Keratinocyte (primary cell): ENCODE measurements at regions not wholly inside any gene's neighbourhood (a gene's known extent, or its start where the extent isn't known, plus 50 kb on each side); places are given as distances from the start of the nearest gene placed in this dataset.

Experiments
- DNase-seq: peaks from one replicate; pipeline ENCODE4 v3.0.0-alpha.2; 2011; ENCODE audit warnings: low read depth, missing footprints, low spot score
- FAIRE-seq: peaks from 2 replicates; lab custom pipeline; 2011; peaks lifted over from hg19 to GRCh38; lab: Jason Lieb, UNC
- H2AFZ ChIP-seq: 2 replicates; pipeline ENCODE4 v1.6.0; 2012; ENCODE audit warnings: low read length, control low read depth, inconsistent platforms; ENCODE audit not compliant: control insufficient read depth
- H3K27ac ChIP-seq: 2 replicates; pipeline ENCODE4 v1.5.1; 2011; ENCODE audit warnings: low read length; ENCODE audit not compliant: control insufficient read depth, insufficient read depth
- H3K27me3 ChIP-seq: 3 replicates; pipeline ENCODE4 v1.6.0; 2011; ENCODE audit warnings: low read length; ENCODE audit not compliant: control insufficient read depth, insufficient read depth; ENCODE audit errors: extremely low read depth
- H3K36me3 ChIP-seq, 2 experiments: 2 replicates in 1 of 2; 3 replicates in 1 of 2; pipeline ENCODE4 v1.5.1; 2011; ENCODE audit warnings: low read length in 2 of 2, mild to moderate bottlenecking in 1 of 2; ENCODE audit not compliant: control insufficient read depth in 2 of 2, insufficient read depth in 2 of 2; ENCODE audit errors: extremely low read depth in 1 of 2
- H3K4me1 ChIP-seq: 3 replicates; pipeline ENCODE4 v1.5.1; 2011; ENCODE audit warnings: low read length; ENCODE audit not compliant: control insufficient read depth, insufficient read depth; ENCODE audit errors: extremely low read depth
- H3K4me2 ChIP-seq: 3 replicates; pipeline ENCODE4 v1.6.0; 2011; ENCODE audit warnings: low read depth, low read length; ENCODE audit not compliant: control insufficient read depth, insufficient read depth; ENCODE audit errors: extremely low read depth
- H3K4me3 ChIP-seq, 3 experiments: fragments of 200-600 bp in 1 of 3; sonication (generic) in 1 of 3; 2 replicates in 2 of 3; 3 replicates in 1 of 3; pipeline ENCODE4 v1.5.1; 2011 to 2016; ENCODE audit warnings: low read length in 3 of 3, mild to moderate bottlenecking in 3 of 3, control low read depth in 2 of 3, inconsistent platforms in 1 of 3, low read depth in 1 of 3, mixed read lengths in 1 of 3, mixed run types in 1 of 3, moderate library complexity in 1 of 3; ENCODE audit not compliant: control insufficient read depth in 2 of 3, insufficient read depth in 2 of 3; ENCODE audit errors: extremely low read depth in 1 of 3
- H3K79me2 ChIP-seq: 2 replicates; pipeline ENCODE4 v1.6.0; 2012; ENCODE audit warnings: low read length; ENCODE audit not compliant: control insufficient read depth, insufficient read depth
- H3K9ac ChIP-seq: 3 replicates; pipeline ENCODE4 v1.6.0; 2011; ENCODE audit warnings: low read length; ENCODE audit not compliant: control insufficient read depth, insufficient read depth; ENCODE audit errors: extremely low read depth
- H3K9me1 ChIP-seq: 3 replicates; pipeline ENCODE4 v1.6.0; 2011; ENCODE audit warnings: low read length; ENCODE audit not compliant: control insufficient read depth, insufficient read depth; ENCODE audit errors: extremely low read depth
- H3K9me3 ChIP-seq: 2 replicates; pipeline ENCODE4 v1.5.1; 2012; ENCODE audit warnings: low read depth, low read length; ENCODE audit not compliant: control insufficient read depth
- H4K20me1 ChIP-seq: 3 replicates; pipeline ENCODE4 v1.6.0; 2011; ENCODE audit warnings: low read length; ENCODE audit not compliant: control insufficient read depth, insufficient read depth; ENCODE audit errors: extremely low read depth
- EZH2 ChIP-seq: IDR thresholded peaks from one replicate; pipeline ENCODE4 v1.6.1; 2012; ENCODE audit warnings: inconsistent platforms, mild to moderate bottlenecking, low read length, moderate library complexity
- dilution Hi-C: fragments of 300-500 bp; cut with MboI; formaldehyde crosslinking; loops from one replicate; pipeline ENCODE4 v1.7.0; 2020; ENCODE audit warnings: low sequenced_read_pairs; ENCODE audit not compliant: extremely low pct_ligation_motif_present
- TF ChIP-seq, protein P1 (sequence below), 3 experiments: IDR thresholded peaks in 1 of 3; conservative IDR thresholded peaks in 1 of 3; optimal IDR thresholded peaks in 1 of 3; 2 replicates in 2 of 3; 3 replicates in 1 of 3; pipeline versions ENCODE3 to v1.5.1; 2011; ENCODE audit warnings: low read length in 3 of 3, mild to moderate bottlenecking in 3 of 3, moderate library complexity in 2 of 3, control low read depth in 1 of 3, inconsistent platforms in 1 of 3; ENCODE audit not compliant: insufficient read depth in 2 of 3; ENCODE audit errors: extremely low read depth in 1 of 3

DNA sequence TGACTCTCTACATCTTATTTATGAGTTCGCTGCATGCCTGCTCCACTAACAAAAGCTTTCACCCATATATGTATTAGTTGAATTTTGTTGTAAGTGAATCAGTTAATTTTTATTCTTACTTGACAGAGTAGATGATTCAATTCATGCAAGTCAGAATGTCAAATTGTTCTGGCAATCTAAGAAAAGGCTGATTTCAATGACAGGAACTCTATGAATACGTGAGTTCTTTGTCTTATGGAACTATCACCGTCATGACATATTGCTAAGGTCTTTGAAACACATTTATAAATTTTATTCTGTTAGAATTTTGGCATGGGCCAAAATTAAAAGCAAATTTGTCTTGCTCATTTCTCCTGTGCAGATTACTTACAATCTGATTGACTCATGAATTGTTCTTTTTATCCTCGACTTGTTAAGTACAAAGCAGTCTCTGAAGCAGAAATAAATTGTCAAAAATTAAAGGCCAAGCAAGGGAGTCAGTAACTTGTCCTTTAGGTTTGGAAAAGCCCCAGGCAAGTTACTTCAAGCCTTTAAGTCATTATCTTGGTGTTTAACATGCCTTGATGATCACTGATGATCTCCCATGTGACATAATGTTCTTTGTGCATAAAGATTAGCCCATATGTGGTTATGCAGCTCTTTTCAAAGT is 89.0 kb upstream of the GC start:
- TF ChIP-seq, protein P1, sequence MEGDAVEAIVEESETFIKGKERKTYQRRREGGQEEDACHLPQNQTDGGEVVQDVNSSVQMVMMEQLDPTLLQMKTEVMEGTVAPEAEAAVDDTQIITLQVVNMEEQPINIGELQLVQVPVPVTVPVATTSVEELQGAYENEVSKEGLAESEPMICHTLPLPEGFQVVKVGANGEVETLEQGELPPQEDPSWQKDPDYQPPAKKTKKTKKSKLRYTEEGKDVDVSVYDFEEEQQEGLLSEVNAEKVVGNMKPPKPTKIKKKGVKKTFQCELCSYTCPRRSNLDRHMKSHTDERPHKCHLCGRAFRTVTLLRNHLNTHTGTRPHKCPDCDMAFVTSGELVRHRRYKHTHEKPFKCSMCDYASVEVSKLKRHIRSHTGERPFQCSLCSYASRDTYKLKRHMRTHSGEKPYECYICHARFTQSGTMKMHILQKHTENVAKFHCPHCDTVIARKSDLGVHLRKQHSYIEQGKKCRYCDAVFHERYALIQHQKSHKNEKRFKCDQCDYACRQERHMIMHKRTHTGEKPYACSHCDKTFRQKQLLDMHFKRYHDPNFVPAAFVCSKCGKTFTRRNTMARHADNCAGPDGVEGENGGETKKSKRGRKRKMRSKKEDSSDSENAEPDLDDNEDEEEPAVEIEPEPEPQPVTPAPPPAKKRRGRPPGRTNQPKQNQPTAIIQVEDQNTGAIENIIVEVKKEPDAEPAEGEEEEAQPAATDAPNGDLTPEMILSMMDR (optimal IDR thresholded peaks at IDR 0.05 in 1 of 3, IDR thresholded peaks at IDR 0.05 in 1 of 3, conservative IDR thresholded peaks at IDR 0.05 in 1 of 3; ENCODE audit: extremely low read depth in 1 of 3, insufficient read depth in 2 of 3, low read length in 3 of 3) = no peak
- no peak for TF ChIP-seq EZH2
- H3K9me3 ChIP-seq = no peaks in the 10 kb centered on the region
- FAIRE-seq (no peak), DNase-seq (no peak)
- H3K9ac ChIP-seq = no peak overlapping the region
- no peak overlapping the region for H3K4me2 ChIP-seq
- H3K27ac ChIP-seq = no peak overlapping the region
- no peaks in the 10 kb centered on the region for H3K36me3 ChIP-seq
- dilution Hi-C loops = no loop called here
- no peaks in the 10 kb centered on the region for H3K4me1 ChIP-seq
- no peaks in the 10 kb centered on the region for H3K27me3 ChIP-seq
- H3K4me3 ChIP-seq = no peak overlapping the region
- H3K79me2 ChIP-seq = no peaks in the 10 kb centered on the region
- no peaks in the 10 kb centered on the region for H4K20me1 ChIP-seq
- no peaks in the 10 kb centered on the region for H3K9me1 ChIP-seq
- H2AFZ ChIP-seq = no peak overlapping the region

DNA sequence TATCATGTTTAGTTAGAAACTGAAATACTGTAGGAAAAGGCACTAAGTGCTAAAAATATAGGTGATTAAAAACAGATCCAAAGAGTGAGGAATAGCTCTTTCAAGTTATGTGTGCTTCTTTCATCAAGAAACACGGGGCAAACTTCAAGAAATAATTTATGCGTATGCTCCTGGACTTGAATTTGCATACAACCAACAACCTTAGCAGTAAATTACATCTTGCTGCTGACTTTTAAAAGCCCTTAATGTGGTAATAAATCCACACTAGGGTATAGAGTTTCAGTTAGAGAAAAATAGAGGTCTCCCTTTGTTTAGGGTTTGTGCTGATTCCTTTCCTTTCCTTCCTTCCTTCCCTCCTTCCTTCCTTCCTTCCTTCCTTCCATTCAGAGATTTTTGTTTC is 94.5 kb upstream of the GC start:
- Histone ChIP-seq H3K4me1 (no peaks in the 10 kb centered on the region), H3K4me2 (no peak overlapping the region), H2AFZ (no peak overlapping the region), H3K9me3 (no peaks in the 10 kb centered on the region), H3K9ac (no peak overlapping the region), H4K20me1 (no peaks in the 10 kb centered on the region), H3K36me3 (no peaks in the 10 kb centered on the region), H3K9me1 (no peaks in the 10 kb centered on the region), H3K27ac (no peak overlapping the region), H3K79me2 (no peaks in the 10 kb centered on the region), H3K27me3 (no peaks in the 10 kb centered on the region), H3K4me3 (no peak overlapping the region)
- dilution Hi-C loops = no loop called here
- DNase-seq (no peak), FAIRE-seq (no peak)
- TF ChIP-seq EZH2 = no peak
- TF ChIP-seq, protein P1 (optimal IDR thresholded peaks at IDR 0.05 in 1 of 3, IDR thresholded peaks at IDR 0.05 in 1 of 3, conservative IDR thresholded peaks at IDR 0.05 in 1 of 3; ENCODE audit: extremely low read depth in 1 of 3, insufficient read depth in 2 of 3, low read length in 3 of 3) = no peak
